Esophagus muscularis mucosa (tissue), 4 donors: ENCODE measurements at regions not wholly inside any gene's neighbourhood (a gene's known extent, or its start where the extent isn't known, plus 50 kb on each side); places are given as distances from the start of the nearest gene placed in this dataset.

Source experiments
- DNase-seq: peaks from one replicate; pipeline ENCODE4 v3.0.0-alpha.2; 2017; ENCODE audit errors: extremely low spot score
- H3K27ac ChIP-seq, 4 donors: fragments of 200-600 bp; sonication (generic); replicated peaks in 1 of 4; 1 replicate in 3 of 4; 2 replicates in 1 of 4; pipeline ENCODE4 v1.5.1; 2016 to 2019; ENCODE audit warnings: mild to moderate bottlenecking in 1 of 4
- H3K27me3 ChIP-seq, 4 donors: fragments of 200-600 bp; sonication (generic); one replicate each; pipeline versions ENCODE4 v1.5.1 to v1.6.0; 2016 to 2019
- H3K36me3 ChIP-seq, 4 donors: fragments of 200-600 bp; sonication (generic); one replicate each; pipeline ENCODE4 v1.5.1; 2016 to 2019
- H3K4me1 ChIP-seq, 4 donors: fragments of 200-600 bp; sonication (generic); one replicate each; pipeline ENCODE4 v1.5.1; 2016 to 2019
- H3K4me3 ChIP-seq, 4 donors: fragments of 200-600 bp; sonication (generic); 1 replicate in 2 of 4; 2 replicates in 2 of 4; pipeline ENCODE4 v1.5.1; 2016 to 2019; ENCODE audit warnings: mild to moderate bottlenecking in 4 of 4, moderate library complexity in 1 of 4
- H3K9me3 ChIP-seq, 4 donors: fragments of 200-600 bp; sonication (generic); 1 replicate in 3 of 4; 2 replicates in 1 of 4; pipeline ENCODE4 v1.5.1; 2016 to 2019
- CTCF ChIP-seq, 3 experiments: fragments of 200-600 bp in 2 of 3; fragments of 450-650 bp in 1 of 3; sonication (generic) in 2 of 3; IDR thresholded peaks; one replicate each; pipeline ENCODE4 v1.5.1; 2017 to 2019; ENCODE audit warnings: antibody characterized with exemption in 3 of 3, mild to moderate bottlenecking in 2 of 3, moderate library complexity in 1 of 3
- EP300 ChIP-seq: sonication (generic); formaldehyde crosslinking; IDR thresholded peaks from one replicate; pipeline ENCODE4 v1.6.1; 2017; ENCODE audit warnings: antibody characterized with exemption
- POLR2A ChIP-seq: fragments of 450-650 bp; IDR thresholded peaks from one replicate; pipeline ENCODE4 v1.6.1; 2017; ENCODE audit warnings: antibody characterized with exemption, moderate library complexity, mild to moderate bottlenecking, low read depth
- POLR2AphosphoS5 ChIP-seq, 2 donors: sonication (generic); formaldehyde crosslinking; IDR thresholded peaks; one replicate each; pipeline ENCODE4 v1.6.1; 2017; ENCODE audit warnings: antibody characterized with exemption in 2 of 2
- WGBS: methylation state at CpG from one replicate; pipeline ENCODE4 v1.1.5; 2018; 5-methylcytosine and 5-hydroxymethylcytosine counted together
- intact Hi-C: fragments of 100-400 bp; cut with DNase I; formaldehyde crosslinking; loops from one replicate; pipeline ENCODE4 v1.15.1; 2023

- no peak overlapping the region for H3K27ac ChIP-seq
- no peak for TF ChIP-seq POLR2A
- TF ChIP-seq POLR2AphosphoS5 (IDR thresholded peaks at IDR 0.05), result no peak
- no peak for TF ChIP-seq CTCF (IDR thresholded peaks at IDR 0.05)
- TF ChIP-seq EP300, result no peak
- no peak for DNase-seq
- 77% methylated on average over 2 of the region's 2 CpGs for WGBS
- H3K36me3 ChIP-seq, result no peaks in the 10 kb centered on the region
- H3K27me3 ChIP-seq, result peaks cover 0 to 3% (median 0%) of the 10 kb centered on the region in 4 donors
- no peaks in the 10 kb centered on the region for H3K4me1 ChIP-seq
- no peaks in the 10 kb centered on the region for H3K9me3 ChIP-seq
- intact Hi-C loops, result no loop called here
- H3K4me3 ChIP-seq, result no peak overlapping the region
Observed at GRCh38 chr10:120387326-120387725, 69.7 kb upstream of the PLPP4 start.

DNA sequence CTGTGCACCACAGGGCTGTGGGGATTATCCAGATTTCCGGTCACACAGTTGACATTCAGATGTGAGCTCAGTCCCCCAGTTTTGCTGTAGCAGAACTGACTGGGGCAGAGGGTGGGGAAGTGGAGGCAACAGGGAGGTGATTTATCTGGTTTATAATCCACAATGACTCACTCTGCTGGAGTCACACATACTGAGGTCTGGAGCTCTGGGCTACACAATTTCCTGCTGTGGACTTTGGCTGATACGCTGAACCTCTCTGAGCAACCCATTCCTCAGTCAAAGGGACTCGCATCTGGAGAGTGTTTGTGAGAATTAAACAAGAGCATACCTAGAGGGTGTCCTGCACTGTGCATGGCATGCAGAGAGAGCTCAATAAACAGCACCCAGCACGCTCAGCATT lies 64.8 kb upstream of the PLPP4 start:
- H3K4me1 ChIP-seq, result no peaks in the 10 kb centered on the region
- H3K27ac ChIP-seq, result no peak overlapping the region
- no peaks in the 10 kb centered on the region for H3K36me3 ChIP-seq
- DNase-seq, result no peak
- no peak overlapping the region for H3K4me3 ChIP-seq
- intact Hi-C loops, result no loop called here
- H3K9me3 ChIP-seq, result no peaks in the 10 kb centered on the region
- TF ChIP-seq POLR2A (no peak), CTCF (IDR thresholded peaks at IDR 0.05) (no peak), POLR2AphosphoS5 (IDR thresholded peaks at IDR 0.05) (no peak), EP300 (no peak)
- WGBS, result 87% methylated on average over 4 of the region's 4 CpGs
- H3K27me3 ChIP-seq, result no peaks in the 10 kb centered on the region

GRCh38 chr10:120392671-120393079 lies 64.4 kb upstream of the PLPP4 start:
- WGBS, result 63% methylated on average over 2 of the region's 2 CpGs
- Histone ChIP-seq H3K27me3 (no peaks in the 10 kb centered on the region), H3K4me3 (no peak overlapping the region), H3K9me3 (no peaks in the 10 kb centered on the region), H3K4me1 (no peaks in the 10 kb centered on the region), H3K27ac (no peak overlapping the region), H3K36me3 (no peaks in the 10 kb centered on the region)
- TF ChIP-seq EP300, result no peak
- TF ChIP-seq CTCF (IDR thresholded peaks at IDR 0.05), result no peak
- no peak for TF ChIP-seq POLR2AphosphoS5 (IDR thresholded peaks at IDR 0.05)
- TF ChIP-seq POLR2A, result no peak
- intact Hi-C loops, result no loop called here
- DNase-seq, result peak; percentile 57

GRCh38 chr10:120394446-120394845 lies 62.6 kb upstream of the PLPP4 start:
- peaks cover 0 to 5% (median 0%) of the 10 kb centered on the region in 4 donors for H3K9me3 ChIP-seq
- WGBS, result 89% methylated on average over 1 of the region's 1 CpG
- H3K4me3 ChIP-seq, result no peak overlapping the region
- no peaks in the 10 kb centered on the region for H3K27me3 ChIP-seq
- intact Hi-C loops, result no loop called here
- no peak for DNase-seq
- H3K27ac ChIP-seq, result no peak overlapping the region
- H3K36me3 ChIP-seq, result no peaks in the 10 kb centered on the region
- no peaks in the 10 kb centered on the region for H3K4me1 ChIP-seq
- no peak for TF ChIP-seq EP300

GRCh38 chr10:120396228-120396627 lies 60.8 kb upstream of the PLPP4 start:
- Histone ChIP-seq H3K27me3 (no peaks in the 10 kb centered on the region), H3K9me3 (peaks cover 0 to 5% (median 0%) of the 10 kb centered on the region in 4 donors), H3K4me1 (no peaks in the 10 kb centered on the region), H3K36me3 (no peaks in the 10 kb centered on the region), H3K27ac (no peak overlapping the region), H3K4me3 (no peak overlapping the region)
- peak; percentile 60 for DNase-seq
- WGBS, result 81% methylated on average over 6 of the region's 6 CpGs
- intact Hi-C loops, result no loop called here
- TF ChIP-seq CTCF (IDR thresholded peaks at IDR 0.05) (no peak), POLR2A (no peak), EP300 (no peak), POLR2AphosphoS5 (IDR thresholded peaks at IDR 0.05) (no peak)
